AG09309 (cell line): ENCODE measurements at regions not wholly inside any gene's neighbourhood (a gene's known extent, or its start where the extent isn't known, plus 50 kb on each side); places are given as distances from the start of the nearest gene placed in this dataset.

Experiments
- DNase-seq: peaks from one replicate; pipeline ENCODE4 v3.0.0-alpha.2; 2010; ENCODE audit warnings: low read depth
- H3K4me3 ChIP-seq: 2 replicates; pipeline ENCODE4 v1.5.1; 2011; ENCODE audit warnings: mild to moderate bottlenecking, low read depth, low read length, moderate library complexity; ENCODE audit not compliant: control insufficient read depth
- TF ChIP-seq, protein P1 (sequence below): IDR thresholded peaks from 2 replicates; pipeline ENCODE4 v1.5.1; 2011; ENCODE audit warnings: mild to moderate bottlenecking, low read depth, low read length, inconsistent platforms; ENCODE audit not compliant: insufficient read depth, control insufficient read depth; ENCODE audit errors: missing control alignments

GRCh38 chr12:75655315-75655806, 144.0 kb upstream of the KRR1 start:
- TF ChIP-seq, protein P1, sequence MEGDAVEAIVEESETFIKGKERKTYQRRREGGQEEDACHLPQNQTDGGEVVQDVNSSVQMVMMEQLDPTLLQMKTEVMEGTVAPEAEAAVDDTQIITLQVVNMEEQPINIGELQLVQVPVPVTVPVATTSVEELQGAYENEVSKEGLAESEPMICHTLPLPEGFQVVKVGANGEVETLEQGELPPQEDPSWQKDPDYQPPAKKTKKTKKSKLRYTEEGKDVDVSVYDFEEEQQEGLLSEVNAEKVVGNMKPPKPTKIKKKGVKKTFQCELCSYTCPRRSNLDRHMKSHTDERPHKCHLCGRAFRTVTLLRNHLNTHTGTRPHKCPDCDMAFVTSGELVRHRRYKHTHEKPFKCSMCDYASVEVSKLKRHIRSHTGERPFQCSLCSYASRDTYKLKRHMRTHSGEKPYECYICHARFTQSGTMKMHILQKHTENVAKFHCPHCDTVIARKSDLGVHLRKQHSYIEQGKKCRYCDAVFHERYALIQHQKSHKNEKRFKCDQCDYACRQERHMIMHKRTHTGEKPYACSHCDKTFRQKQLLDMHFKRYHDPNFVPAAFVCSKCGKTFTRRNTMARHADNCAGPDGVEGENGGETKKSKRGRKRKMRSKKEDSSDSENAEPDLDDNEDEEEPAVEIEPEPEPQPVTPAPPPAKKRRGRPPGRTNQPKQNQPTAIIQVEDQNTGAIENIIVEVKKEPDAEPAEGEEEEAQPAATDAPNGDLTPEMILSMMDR, result no peak
- H3K4me3 ChIP-seq, result no peak overlapping the region
- DNase-seq, result no peak

GRCh38 chr12:75651342-75651695, 139.9 kb upstream of the KRR1 start:
- TF ChIP-seq, protein P1, result no peak
- H3K4me3 ChIP-seq, result no peak overlapping the region
- DNase-seq, result no peak

DNA sequence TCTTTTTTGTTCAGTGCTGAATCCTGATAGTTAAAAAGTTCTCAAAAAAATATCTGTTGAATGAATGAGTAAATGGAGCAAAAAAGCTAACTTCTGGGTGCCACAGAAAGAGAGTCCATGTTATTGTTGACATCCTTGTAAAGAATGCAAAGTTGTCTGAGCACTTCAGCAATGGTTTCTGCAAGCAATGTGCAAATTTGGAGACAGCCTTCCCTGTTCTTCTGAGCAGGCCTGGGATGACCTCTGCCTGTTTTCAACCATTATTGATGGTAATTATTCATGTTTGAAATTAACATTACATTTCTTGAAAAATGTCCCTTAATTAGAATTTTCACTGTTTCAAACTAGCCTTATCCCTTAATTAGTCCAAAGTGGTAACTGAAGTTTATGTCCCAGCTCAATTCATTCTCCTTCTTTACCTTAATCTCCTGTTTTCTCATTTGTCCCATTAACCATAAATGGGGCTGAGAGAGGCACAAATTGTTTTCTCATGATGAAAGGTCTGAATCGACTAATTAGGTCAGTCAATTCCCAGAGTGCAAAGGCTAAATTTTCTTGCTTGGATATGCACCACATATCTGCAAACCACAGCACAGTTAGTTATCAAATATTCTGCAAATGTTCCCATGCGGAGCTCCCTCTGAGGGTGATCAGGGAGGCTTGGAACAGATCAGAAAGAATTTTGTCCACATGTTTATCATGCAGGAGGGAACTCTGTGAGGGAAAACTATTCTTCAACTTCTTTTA, 139.4 kb upstream of the KRR1 start:
- H3K4me3 ChIP-seq, result no peak overlapping the region
- no peak for DNase-seq
- TF ChIP-seq, protein P1, result no peak

- no peak overlapping the region for H3K4me3 ChIP-seq
- no peak for DNase-seq
- TF ChIP-seq, protein P1, result no peak
Observed at GRCh38 chr12:75650100-75650499, 138.7 kb upstream of the KRR1 start.

DNA sequence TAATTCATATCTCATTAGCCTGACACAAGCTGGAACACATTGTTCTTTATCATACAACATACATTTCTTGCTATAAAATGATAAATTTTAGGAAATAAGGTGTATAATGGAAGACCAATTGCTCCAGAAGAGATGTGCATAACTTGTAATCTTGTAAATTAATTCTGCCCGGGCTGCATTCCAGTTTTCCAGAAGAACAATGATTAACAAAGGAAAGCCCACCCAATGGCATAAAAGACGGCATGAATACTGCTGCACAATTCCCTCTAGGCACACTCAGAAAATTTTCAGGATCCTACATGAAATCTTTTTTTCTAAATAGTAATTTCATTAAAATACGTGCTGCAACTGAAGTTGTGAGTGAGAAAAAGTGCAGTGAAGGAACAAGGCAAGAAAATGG, 137.4 kb upstream of the KRR1 start:
- no peak overlapping the region for H3K4me3 ChIP-seq
- TF ChIP-seq, protein P1, result no peak
- no peak for DNase-seq

DNA sequence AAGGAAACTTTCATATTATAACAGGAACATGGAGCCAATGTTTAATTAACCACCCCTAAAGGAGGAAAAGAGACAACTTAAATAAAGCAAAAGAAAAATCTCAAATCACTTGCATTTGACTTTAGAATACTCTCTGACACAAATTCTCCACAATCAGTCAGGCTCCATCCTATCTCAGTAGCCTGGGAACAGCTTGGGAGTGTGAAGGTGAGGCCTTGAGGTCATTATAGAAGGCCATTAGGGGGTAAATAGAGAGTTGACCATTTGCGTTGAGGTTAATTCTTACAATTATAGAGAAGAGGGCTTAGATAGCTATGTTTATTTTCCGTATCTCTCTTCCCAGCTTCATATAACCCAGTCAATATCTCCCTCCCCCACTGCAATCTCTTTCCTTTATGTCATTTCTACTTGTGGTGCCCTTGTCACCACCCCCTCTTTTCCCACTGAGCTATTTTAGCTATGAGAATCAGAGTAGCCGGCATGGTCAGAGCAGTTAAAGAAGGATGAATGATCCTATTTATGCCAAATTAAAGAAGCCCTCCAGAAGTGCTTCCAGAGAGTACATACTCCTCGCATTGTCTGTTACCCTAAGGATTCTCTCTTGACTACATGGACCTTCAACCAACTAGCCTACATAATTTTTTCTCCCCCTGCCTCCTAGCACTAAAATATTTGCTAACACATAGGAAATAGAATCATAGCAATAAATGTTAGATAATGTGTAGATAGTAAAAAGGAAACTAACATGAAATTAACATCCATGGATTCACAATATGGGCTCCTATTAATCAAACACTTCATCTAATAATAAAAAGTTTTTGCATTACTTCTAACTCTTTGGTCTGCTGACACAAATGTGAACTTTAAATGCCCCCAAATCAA, 135.2 kb upstream of the KRR1 start:
- no peak overlapping the region for H3K4me3 ChIP-seq
- DNase-seq, result no peak
- TF ChIP-seq, protein P1, result no peak
